ENCODE measurements at regions not wholly inside any gene's neighbourhood (a gene's known extent, or its start where the extent isn't known, plus 50 kb on each side); places are given as distances from the start of the nearest gene placed in this dataset.

DNA sequence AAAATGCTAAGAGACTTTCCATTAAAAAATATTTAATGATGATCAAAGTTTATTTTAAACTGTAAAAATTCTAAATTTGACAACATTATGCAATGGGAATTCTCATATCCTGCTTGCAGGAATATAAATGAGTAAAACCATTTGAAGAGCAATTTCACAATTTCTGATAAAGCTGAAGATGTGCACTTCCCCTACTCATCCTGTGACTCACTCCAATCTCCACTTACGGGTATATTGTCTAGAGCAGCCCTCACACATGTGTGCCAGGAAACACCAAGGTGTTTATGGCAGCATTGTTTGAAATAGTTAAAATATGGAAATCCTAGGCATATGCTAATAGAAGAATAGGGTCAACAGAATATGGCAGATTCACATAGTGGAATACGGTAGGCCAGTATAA is 158.4 kb downstream of the PDHA2 start:
- intact Hi-C loops (cut with micrococcal nuclease) = no loop called here
- ChIA-PET POLR2A (no interaction called here), CTCF (interaction anchor here (0.6 kb wide), 1 partner anchor 10 kb away, joined by 3 read pairs; no protein-coding TSS in a partner anchor)
- Mint-ChIP-seq H3K27me3 (no peaks in the 10 kb centered on the region), H3K9me3 (ENCODE audit: insufficient read depth) (peaks cover 2% of the 10 kb centered on the region), H3K4me1 (no peaks in the 10 kb centered on the region), H3K27ac (no peak overlapping the region), H3K4me3 (no peak overlapping the region)
- Histone ChIP-seq H3K27ac (ENCODE audit: low read length in 2 of 2) (no peak overlapping the region), H3K79me2 (ENCODE audit: control insufficient read depth, insufficient read depth, low read length) (no peaks in the 10 kb centered on the region), H3K4me1 (ENCODE audit: control insufficient read depth in 2 of 2, insufficient read depth in 2 of 2, low read length in 2 of 2) (no peaks in the 10 kb centered on the region), H4K20me1 (ENCODE audit: control insufficient read depth, insufficient read depth, low read length, poor library complexity, severe bottlenecking) (no peaks in the 10 kb centered on the region), H2AFZ (ENCODE audit: insufficient read depth, low read depth, low read length, poor library complexity, severe bottlenecking) (no peak overlapping the region), H3K4me2 (replicated peaks; ENCODE audit: low read depth, low read length, poor library complexity, severe bottlenecking) (no peak overlapping the region), H3K27me3 (replicated peaks in 1 of 4; ENCODE audit: control extremely low read depth in 1 of 4, control insufficient read depth in 3 of 4, insufficient read depth in 4 of 4, low read length in 3 of 4) (no peaks in the 10 kb centered on the region), H3K9ac (ENCODE audit: low read length) (no peak overlapping the region), H3K9me3 (ENCODE audit: control extremely low read depth in 1 of 3, control insufficient read depth in 2 of 3, insufficient read depth in 1 of 3, low read length in 2 of 3) (peaks cover 0 to 2% (median 0%) of the 10 kb centered on the region in 3 donors), H3K36me3 (replicated peaks in 1 of 2; ENCODE audit: control extremely low read depth in 1 of 2, control insufficient read depth in 1 of 2, extremely low read depth in 1 of 2, insufficient read depth in 2 of 2, low read length in 1 of 2) (no peaks in the 10 kb centered on the region), H3K4me3 (ENCODE audit: control extremely low read depth in 1 of 5, extremely low read depth in 1 of 5, insufficient read depth in 1 of 5, low read depth in 2 of 5, low read length in 4 of 5) (no peak overlapping the region)
- no peak for TF ChIP-seq EZH2 (IDR thresholded peaks at IDR 0.05; ENCODE audit: borderline replicate concordance, insufficient read depth, low read depth, low read length, poor library complexity, severe bottlenecking)
- TF ChIP-seq, protein P1, sequence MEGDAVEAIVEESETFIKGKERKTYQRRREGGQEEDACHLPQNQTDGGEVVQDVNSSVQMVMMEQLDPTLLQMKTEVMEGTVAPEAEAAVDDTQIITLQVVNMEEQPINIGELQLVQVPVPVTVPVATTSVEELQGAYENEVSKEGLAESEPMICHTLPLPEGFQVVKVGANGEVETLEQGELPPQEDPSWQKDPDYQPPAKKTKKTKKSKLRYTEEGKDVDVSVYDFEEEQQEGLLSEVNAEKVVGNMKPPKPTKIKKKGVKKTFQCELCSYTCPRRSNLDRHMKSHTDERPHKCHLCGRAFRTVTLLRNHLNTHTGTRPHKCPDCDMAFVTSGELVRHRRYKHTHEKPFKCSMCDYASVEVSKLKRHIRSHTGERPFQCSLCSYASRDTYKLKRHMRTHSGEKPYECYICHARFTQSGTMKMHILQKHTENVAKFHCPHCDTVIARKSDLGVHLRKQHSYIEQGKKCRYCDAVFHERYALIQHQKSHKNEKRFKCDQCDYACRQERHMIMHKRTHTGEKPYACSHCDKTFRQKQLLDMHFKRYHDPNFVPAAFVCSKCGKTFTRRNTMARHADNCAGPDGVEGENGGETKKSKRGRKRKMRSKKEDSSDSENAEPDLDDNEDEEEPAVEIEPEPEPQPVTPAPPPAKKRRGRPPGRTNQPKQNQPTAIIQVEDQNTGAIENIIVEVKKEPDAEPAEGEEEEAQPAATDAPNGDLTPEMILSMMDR (IDR thresholded peaks at IDR 0.05) = no peak
- DNase-seq = no peak
- no CpG with 5 or more reads among the region's 2 CpGs for WGBS (ENCODE audit: insufficient coverage)
- no peak for ATAC-seq (ENCODE audit: low read depth)

DNA sequence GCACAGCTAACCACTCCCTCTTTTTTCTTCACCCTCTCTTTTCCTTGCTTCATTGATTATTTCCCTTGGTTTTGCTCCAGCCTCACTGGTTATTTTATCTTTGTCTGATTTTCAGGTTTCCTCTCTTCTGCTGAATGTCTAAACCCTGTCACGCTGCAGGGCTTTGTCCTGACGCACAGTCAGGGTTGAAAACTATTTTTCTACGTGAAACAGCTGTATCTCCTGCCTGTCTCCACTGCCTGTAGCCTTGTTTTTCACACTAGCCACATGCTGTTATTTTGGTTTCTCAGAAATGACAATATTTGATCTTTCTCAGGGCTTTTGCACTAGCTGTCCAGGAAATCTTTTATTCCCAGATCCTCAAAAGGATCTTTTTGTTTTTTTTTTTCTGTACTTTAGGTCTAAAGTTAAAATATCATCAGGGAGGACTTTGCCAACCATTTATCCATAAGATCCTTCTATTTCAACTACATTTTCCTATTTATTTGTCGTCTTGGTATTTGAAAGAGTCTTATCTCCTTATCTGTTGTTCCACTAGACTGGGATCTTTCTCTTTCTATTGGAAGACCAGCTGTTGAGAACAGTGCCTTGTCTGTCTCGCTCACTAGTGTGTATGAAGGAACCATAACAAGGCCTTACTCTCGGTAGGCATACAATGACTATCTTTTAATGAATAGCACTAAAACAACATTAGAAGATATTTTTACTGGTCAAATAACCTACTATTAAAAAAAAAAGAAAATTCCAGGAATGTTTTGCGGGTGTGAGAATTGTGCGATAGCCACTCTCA is 164.3 kb downstream of the PDHA2 start:
- H3K4me3 Mint-ChIP-seq = no peak overlapping the region
- H3K9me3 Mint-ChIP-seq (ENCODE audit: insufficient read depth) = no peaks in the 10 kb centered on the region
- no peak overlapping the region for H2AFZ ChIP-seq (ENCODE audit: insufficient read depth, low read depth, low read length, poor library complexity, severe bottlenecking)
- WGBS (ENCODE audit: insufficient coverage) = 72% methylated on average over 2 of the region's 8 CpGs
- no peak overlapping the region for H3K9ac ChIP-seq (ENCODE audit: low read length)
- H3K4me2 ChIP-seq (replicated peaks; ENCODE audit: low read depth, low read length, poor library complexity, severe bottlenecking) = no peak overlapping the region
- ChIA-PET POLR2A (no interaction called here), CTCF (no interaction called here)
- no peaks in the 10 kb centered on the region for H3K4me1 ChIP-seq (ENCODE audit: control insufficient read depth in 2 of 2, insufficient read depth in 2 of 2, low read length in 2 of 2)
- no peak for TF ChIP-seq EZH2 (IDR thresholded peaks at IDR 0.05; ENCODE audit: borderline replicate concordance, insufficient read depth, low read depth, low read length, poor library complexity, severe bottlenecking)
- TF ChIP-seq, protein P1 (IDR thresholded peaks at IDR 0.05) = no peak
- H3K4me3 ChIP-seq (ENCODE audit: control extremely low read depth in 1 of 5, extremely low read depth in 1 of 5, insufficient read depth in 1 of 5, low read depth in 2 of 5, low read length in 4 of 5) = no peak overlapping the region
- H3K4me1 Mint-ChIP-seq = no peaks in the 10 kb centered on the region
- H4K20me1 ChIP-seq (ENCODE audit: control insufficient read depth, insufficient read depth, low read length, poor library complexity, severe bottlenecking) = no peaks in the 10 kb centered on the region
- no peaks in the 10 kb centered on the region for H3K9me3 ChIP-seq (ENCODE audit: control extremely low read depth in 1 of 3, control insufficient read depth in 2 of 3, insufficient read depth in 1 of 3, low read length in 2 of 3)
- no peaks in the 10 kb centered on the region for H3K27me3 ChIP-seq (replicated peaks in 1 of 4; ENCODE audit: control extremely low read depth in 1 of 4, control insufficient read depth in 3 of 4, insufficient read depth in 4 of 4, low read length in 3 of 4)
- no peaks in the 10 kb centered on the region for H3K79me2 ChIP-seq (ENCODE audit: control insufficient read depth, insufficient read depth, low read length)
- DNase-seq = no peak
- H3K27ac ChIP-seq (ENCODE audit: low read length in 2 of 2) = no peak overlapping the region
- no peaks in the 10 kb centered on the region for H3K27me3 Mint-ChIP-seq
- no peak for ATAC-seq (ENCODE audit: low read depth)
- no peaks in the 10 kb centered on the region for H3K36me3 ChIP-seq (replicated peaks in 1 of 2; ENCODE audit: control extremely low read depth in 1 of 2, control insufficient read depth in 1 of 2, extremely low read depth in 1 of 2, insufficient read depth in 2 of 2, low read length in 1 of 2)
- no peak overlapping the region for H3K27ac Mint-ChIP-seq
- intact Hi-C loops (cut with micrococcal nuclease) = no loop called here
